SK-N-SH treated with all-trans-retinoic acid at 6 μM for 48 hours (cell line): ENCODE measurements at regions not wholly inside any gene's neighbourhood (a gene's known extent, or its start where the extent isn't known, plus 50 kb on each side); places are given as distances from the start of the nearest gene placed in this dataset.

Experiments used
- ISL1 ChIP-seq: fragments of 250-450 bp; sonication (Bioruptor Pico); IDR thresholded peaks from 2 replicates; pipeline ENCODE4 v2.1.2; 2022; ENCODE audit warnings: mild to moderate bottlenecking, moderate library complexity
- RARB ChIP-seq: fragments of 250-450 bp; sonication (Bioruptor Pico); IDR thresholded peaks from 2 replicates; pipeline ENCODE4 v1.8.0; 2021; ENCODE audit warnings: mild to moderate bottlenecking, moderate library complexity
- ZNF70 ChIP-seq: fragments of 450-650 bp; formaldehyde crosslinking; IDR thresholded peaks from 2 replicates; pipeline ENCODE4 v1.5.0; 2020; ENCODE audit warnings: mild to moderate bottlenecking, moderate library complexity
- ZNF8 ChIP-seq: fragments of 450-650 bp; formaldehyde crosslinking; IDR thresholded peaks from 2 replicates; pipeline ENCODE4 v1.5.0; 2020; ENCODE audit warnings: mild to moderate bottlenecking, moderate library complexity
- TF ChIP-seq, protein P1 (sequence below): fragments of 250-450 bp; sonication (Bioruptor Pico); IDR thresholded peaks from 2 replicates; pipeline ENCODE4 v1.8.0; 2021; ENCODE audit warnings: low read depth, mild to moderate bottlenecking, moderate library complexity, borderline replicate concordance
- TF ChIP-seq, protein P2 (sequence below): fragments of 250-450 bp; sonication (Bioruptor Pico); IDR thresholded peaks from 2 replicates; pipeline ENCODE4 v1.5.1; 2020; ENCODE audit warnings: low read depth, mild to moderate bottlenecking, moderate library complexity

DNA sequence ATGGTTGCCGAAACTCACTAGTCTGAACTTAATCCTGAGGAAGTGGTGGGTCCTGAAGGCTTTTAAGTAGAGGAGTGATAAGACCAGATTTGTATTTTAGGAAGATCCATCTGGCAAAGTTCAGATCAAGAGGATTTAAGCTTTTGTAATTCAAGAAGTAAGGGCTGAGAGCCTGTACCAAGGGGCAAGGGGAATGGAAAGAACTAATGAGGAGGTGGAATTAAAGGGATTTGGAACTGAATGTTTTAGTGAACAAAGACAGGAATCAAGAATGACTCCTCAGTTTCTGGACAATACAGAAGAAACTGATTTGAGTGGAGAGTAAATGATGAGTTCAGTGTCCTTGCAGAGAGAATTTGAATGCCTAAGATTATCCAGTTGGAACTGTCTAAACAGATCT, 249.0 kb downstream of the C7orf25 start:
- no peak for TF ChIP-seq RARB
- TF ChIP-seq ISL1: no peak
- TF ChIP-seq, protein P1, sequence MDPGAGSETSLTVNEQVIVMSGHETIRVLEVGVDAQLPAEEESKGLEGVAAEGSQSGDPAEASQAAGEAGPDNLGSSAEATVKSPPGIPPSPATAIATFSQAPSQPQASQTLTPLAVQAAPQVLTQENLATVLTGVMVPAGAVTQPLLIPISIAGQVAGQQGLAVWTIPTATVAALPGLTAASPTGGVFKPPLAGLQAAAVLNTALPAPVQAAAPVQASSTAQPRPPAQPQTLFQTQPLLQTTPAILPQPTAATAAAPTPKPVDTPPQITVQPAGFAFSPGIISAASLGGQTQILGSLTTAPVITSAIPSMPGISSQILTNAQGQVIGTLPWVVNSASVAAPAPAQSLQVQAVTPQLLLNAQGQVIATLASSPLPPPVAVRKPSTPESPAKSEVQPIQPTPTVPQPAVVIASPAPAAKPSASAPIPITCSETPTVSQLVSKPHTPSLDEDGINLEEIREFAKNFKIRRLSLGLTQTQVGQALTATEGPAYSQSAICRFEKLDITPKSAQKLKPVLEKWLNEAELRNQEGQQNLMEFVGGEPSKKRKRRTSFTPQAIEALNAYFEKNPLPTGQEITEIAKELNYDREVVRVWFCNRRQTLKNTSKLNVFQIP (CRISPR knock-in tag): no peak
- TF ChIP-seq ZNF8: no peak
- TF ChIP-seq ZNF70: no peak
- TF ChIP-seq, protein P2, sequence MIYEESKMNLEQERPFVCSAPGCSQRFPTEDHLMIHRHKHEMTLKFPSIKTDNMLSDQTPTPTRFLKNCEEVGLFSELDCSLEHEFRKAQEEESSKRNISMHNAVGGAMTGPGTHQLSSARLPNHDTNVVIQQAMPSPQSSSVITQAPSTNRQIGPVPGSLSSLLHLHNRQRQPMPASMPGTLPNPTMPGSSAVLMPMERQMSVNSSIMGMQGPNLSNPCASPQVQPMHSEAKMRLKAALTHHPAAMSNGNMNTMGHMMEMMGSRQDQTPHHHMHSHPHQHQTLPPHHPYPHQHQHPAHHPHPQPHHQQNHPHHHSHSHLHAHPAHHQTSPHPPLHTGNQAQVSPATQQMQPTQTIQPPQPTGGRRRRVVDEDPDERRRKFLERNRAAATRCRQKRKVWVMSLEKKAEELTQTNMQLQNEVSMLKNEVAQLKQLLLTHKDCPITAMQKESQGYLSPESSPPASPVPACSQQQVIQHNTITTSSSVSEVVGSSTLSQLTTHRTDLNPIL (CRISPR knock-in tag): no peak
